ENCODE measurements at regions not wholly inside any gene's neighbourhood (a gene's known extent, or its start where the extent isn't known, plus 50 kb on each side); places are given as distances from the start of the nearest gene placed in this dataset.

GRCh38 chr1:193569096-193569982 lies 382.9 kb upstream of the B3GALT2 start:
- peak; percentile 28 for DNase-seq (ENCODE audit: low spot score)

- DNase-seq (ENCODE audit: low spot score) = no peak
Measured at GRCh38 chr1:193568512-193568911, 382.1 kb upstream of the B3GALT2 start.

GRCh38 chr1:193567937-193568336 lies 381.5 kb upstream of the B3GALT2 start:
- DNase-seq (ENCODE audit: low spot score) = no peak

- no peak for DNase-seq (ENCODE audit: low spot score)
Measured at GRCh38 chr1:193566735-193567134, 380.3 kb upstream of the B3GALT2 start.

GRCh38 chr1:193565971-193566577 lies 379.7 kb upstream of the B3GALT2 start:
- DNase-seq (ENCODE audit: low spot score) = no peak

- no peak for DNase-seq (ENCODE audit: low spot score)
Measured at GRCh38 chr1:193562121-193562520, 375.7 kb upstream of the B3GALT2 start.

GRCh38 chr1:193558491-193559028 lies 372.1 kb upstream of the B3GALT2 start:
- no peak for DNase-seq (ENCODE audit: low spot score)

- no peak for DNase-seq (ENCODE audit: low spot score)
Measured at GRCh38 chr1:193555662-193556441, 369.4 kb upstream of the B3GALT2 start.

GRCh38 chr1:193553564-193553963 lies 367.2 kb upstream of the B3GALT2 start:
- DNase-seq (ENCODE audit: low spot score) = no peak

GRCh38 chr1:193552274-193552673 lies 365.9 kb upstream of the B3GALT2 start:
- DNase-seq (ENCODE audit: low spot score) = no peak

GRCh38 chr1:193549081-193549480 lies 362.7 kb upstream of the B3GALT2 start:
- no peak for DNase-seq (ENCODE audit: low spot score)

- no peak for DNase-seq (ENCODE audit: low spot score)
Measured at GRCh38 chr1:193545171-193545570, 358.8 kb upstream of the B3GALT2 start.

GRCh38 chr1:193543259-193543658 lies 356.8 kb upstream of the B3GALT2 start:
- DNase-seq (ENCODE audit: low spot score) = no peak

GRCh38 chr1:193542690-193543089 lies 356.3 kb upstream of the B3GALT2 start:
- no peak for DNase-seq (ENCODE audit: low spot score)

GRCh38 chr1:193540511-193540910 lies 354.1 kb upstream of the B3GALT2 start:
- DNase-seq (ENCODE audit: low spot score) = no peak

GRCh38 chr1:193539731-193540459 lies 353.5 kb upstream of the B3GALT2 start:
- no peak for DNase-seq (ENCODE audit: low spot score)

- no peak for DNase-seq (ENCODE audit: low spot score)
Measured at GRCh38 chr1:193538680-193539079, 352.3 kb upstream of the B3GALT2 start.

GRCh38 chr1:193538003-193538354 lies 351.6 kb upstream of the B3GALT2 start:
- DNase-seq (ENCODE audit: low spot score) = no peak

- no peak for DNase-seq (ENCODE audit: low spot score)
Measured at GRCh38 chr1:193537266-193538002, 351.0 kb upstream of the B3GALT2 start.

GRCh38 chr1:193533853-193534252 lies 347.4 kb upstream of the B3GALT2 start:
- DNase-seq (ENCODE audit: low spot score) = no peak

All from SK-N-DZ (cell line).